HG02759 (cell line): ENCODE measurements at regions not wholly inside any gene's neighbourhood (a gene's known extent, or its start where the extent isn't known, plus 50 kb on each side); places are given as distances from the start of the nearest gene placed in this dataset.

Experiments
- ATAC-seq: cut with Tn5 transposase; IDR thresholded peaks from one replicate; pipeline ENCODE4 v1.9.1; 2021; ENCODE audit warnings: mild to moderate bottlenecking, moderate library complexity; ENCODE audit not compliant: unreplicated experiment

DNA sequence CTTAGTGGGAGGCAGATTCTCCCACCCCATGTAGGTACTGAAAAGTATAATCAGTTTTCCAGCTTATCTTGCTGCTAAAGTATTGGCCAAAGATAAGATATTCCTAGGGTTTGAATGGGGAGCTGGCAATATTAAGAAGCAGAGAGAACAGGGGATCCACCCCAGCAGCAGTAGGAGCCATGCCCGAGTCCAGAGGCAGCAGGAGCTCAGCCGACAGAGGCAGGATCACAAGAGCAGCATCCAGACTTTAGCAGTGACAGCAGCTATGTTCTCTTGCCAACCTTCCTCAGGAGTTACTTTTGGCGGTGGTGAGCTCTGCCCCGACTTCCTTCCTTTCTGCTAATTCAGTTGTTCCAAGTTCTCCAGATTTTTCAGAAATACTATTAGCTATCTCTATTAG, 224.5 kb downstream of the GADD45G start:
- no peak for ATAC-seq

DNA sequence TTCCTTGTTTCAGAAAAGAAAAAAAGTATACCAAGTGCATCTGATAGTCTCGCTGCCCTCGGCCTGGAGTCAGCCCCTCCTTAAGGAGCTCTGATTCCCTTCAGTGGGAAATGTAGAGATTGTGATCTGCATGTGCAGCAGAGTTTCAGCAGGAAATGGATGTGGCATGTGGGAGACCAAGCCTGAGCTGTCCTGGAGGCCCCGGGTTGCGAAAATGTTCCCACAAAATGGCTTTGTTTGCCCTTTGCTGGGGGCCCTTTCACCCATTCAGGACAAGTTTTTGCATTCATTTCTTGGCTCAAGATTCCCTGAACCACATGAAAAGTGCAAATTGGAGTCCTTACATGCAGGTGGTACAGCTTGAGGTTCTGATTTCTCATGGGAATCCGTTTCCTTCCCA, 230.9 kb downstream of the GADD45G start:
- ATAC-seq: no peak

DNA sequence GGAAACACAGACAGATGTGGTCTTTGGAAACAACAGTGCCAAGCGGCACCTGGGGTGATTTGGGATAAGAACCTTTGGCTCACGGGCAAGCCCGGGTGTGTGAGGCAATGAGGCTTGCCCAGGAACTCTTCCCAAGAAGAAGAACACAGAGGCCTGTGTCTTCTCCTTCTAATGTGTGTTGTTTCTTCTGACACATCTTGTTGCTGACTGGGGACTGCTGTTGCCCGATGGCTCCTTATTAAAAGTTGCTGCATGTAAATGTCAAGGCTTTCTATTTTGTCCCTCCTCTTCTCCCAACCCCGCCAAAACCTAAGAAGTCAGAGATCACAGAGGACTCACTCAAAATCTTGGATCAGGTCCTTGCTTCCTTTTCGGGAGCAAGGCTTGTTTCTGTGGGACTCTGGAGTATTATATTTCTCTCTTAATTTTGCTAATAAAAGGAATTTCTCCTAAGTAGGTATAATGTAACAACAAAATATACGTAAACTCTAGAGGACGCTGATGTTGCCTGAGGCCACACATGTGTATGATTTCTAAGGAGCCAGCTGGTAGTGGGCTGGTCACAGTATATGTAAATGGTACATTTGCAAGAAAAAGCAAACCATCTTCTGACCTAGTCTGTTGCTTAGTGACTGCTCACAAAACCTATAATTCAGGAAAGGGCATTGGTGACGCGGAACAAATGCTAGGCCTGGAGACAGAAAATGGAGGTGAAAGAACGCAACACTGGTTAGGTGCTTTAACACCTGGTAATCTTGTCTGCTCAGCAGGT, 232.5 kb downstream of the GADD45G start:
- ATAC-seq: no peak

DNA sequence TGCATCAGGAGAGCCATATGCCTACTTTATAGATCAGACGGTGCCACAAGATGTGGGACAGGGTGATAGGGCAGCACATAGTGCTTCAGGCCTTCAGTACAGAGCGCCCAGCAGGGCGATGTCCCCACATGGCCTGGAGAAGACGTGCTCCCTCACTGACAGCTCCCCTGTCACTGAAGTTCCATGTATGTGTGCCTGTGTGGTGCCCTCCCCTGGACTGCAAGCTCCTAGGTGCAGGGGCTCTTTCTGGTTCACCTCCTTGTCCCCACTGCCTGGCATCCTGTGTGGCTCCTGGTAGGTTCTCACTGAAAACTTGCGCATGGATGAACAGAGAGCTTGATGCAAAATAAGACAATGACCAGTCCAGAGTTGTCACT, 233.1 kb downstream of the GADD45G start:
- ATAC-seq: no peak

DNA sequence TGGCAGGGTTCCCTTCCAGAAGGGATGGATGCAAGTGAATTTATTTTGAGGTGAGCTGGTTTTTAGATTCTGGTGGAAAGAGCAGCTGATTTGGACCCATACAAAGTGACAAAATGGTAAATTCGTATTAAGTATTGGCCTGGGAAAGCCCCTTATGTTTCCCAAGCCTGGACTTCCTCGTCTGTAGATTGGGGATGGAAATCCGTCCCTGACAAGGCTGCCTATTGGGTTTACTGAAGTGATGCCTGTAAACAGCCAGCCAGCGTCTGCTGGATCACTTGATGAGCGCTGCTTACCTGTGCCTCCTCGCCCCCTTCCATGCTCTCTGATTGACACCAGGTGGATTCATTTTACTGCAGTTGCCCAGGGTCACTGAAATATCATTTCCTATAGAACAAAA, 233.8 kb downstream of the GADD45G start:
- ATAC-seq: no peak

DNA sequence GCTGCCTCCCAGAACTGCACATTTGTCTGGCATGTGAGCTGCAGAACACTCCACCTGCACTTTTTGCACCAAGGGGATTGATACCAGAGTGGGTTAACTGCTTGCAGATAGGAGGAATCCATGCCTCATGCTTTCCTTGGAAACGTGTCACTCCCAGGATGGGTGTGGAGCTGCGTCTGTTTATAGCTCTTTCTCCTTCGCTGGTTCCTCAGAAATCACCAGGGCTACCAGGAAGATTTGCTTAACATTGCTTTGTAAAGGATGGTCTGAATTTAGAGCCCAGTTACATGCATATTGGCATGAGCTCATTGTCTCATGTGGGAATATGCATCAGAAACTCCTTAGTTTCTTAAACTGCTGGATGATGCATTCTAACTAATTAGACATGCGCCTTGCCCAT, 234.6 kb downstream of the GADD45G start:
- ATAC-seq: no peak

DNA sequence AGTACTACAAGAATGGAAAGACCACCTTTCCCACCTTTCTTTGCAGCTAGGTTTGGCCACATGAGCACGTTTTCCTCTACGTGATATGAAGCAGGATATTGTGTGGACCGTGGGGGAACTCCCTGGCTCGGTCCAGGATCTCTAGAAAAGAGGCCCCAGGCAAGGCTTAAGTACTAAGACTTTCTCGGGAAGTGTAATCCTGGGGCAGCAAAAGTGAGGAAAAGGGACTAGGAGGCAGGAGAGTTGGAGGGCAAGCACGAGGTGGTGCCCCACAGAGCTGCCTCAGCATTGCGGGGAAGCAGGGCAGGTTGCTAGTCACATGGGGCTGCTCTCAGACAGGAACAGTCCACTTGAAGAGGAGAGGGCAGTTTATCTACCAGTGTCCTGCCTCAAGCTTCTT, 235.1 kb downstream of the GADD45G start:
- no peak for ATAC-seq

DNA sequence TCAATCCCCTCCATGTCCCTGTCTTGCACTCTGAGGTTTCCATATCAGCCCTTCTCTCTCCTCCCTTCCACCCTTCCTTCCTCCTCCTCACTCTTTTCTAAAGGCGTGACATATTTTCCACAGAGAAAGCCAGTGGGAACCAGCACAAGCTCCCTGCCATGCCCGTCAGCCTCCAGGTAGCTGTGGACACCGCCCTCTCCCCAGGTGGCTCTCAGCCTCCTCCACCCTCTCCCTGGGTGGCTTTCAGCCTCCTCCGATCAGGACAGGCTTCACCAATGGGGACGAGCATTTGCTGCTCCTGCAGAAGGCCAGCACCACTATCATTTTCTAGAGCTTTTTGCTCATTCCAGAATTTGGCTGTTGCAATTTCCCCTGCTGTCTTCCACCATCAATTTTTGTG, 236.6 kb downstream of the GADD45G start:
- no peak for ATAC-seq

DNA sequence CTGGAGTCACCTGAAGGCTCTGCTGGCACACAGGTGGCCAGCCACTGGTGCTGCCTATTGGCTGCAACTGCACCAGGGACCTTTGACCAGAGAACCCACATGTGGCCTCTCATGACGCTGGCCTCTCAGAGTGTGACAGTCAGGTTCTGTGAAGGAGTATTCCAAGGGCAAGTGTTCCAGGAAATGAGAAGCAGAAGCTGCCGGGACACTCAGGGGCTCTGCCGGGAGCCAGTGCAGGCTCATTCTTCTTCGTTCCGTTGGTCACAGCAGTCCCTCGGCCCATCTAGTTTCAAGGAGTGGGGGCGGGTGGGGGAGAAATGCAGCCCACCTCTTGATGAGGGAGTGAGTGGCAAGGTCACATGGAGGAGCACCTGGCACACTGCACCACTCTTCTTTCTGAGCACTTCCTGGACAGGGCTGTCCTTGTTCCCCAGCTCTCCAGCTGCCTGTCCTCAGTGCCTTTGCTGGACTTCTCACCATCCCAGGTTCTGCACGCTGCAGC, 237.5 kb downstream of the GADD45G start:
- ATAC-seq: no peak

DNA sequence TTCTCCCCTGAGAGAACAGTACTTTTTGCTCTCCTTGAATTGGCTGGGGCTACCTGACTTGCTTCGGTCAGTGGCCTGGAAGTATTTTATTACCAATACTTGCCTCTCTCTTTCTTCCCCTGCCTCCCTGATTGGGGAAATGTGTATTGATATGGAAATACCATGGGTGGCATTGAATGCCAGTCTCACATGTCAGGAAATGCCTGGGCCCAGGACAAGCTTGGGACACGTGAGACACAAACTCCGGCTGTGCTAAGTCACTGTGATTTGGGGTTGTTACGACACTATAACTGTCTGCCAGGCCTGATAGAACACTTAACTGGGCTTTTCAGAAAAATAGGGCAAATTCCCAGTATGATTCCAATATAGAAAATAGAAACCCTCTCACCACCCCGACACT, 238.3 kb downstream of the GADD45G start:
- ATAC-seq: no peak

DNA sequence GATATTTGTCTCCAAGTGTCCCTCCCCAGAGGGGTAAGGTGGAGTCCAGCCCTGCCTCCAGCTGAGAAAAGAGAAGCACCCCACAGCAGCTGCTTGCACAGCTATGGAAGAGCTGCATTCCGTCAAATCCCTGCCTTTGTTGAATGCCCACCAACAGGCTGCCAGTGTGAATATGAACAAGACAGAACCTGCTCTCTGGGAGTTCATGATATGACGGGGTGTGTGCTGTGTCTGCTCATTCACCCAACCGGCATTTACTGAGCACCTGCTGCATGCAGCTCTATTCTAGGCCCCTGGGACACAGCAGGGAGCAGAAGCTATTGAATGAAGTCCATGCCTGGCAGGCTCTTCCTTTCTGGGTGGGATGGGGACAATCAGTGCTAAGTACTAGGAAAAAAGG, 238.8 kb downstream of the GADD45G start:
- no peak for ATAC-seq

DNA sequence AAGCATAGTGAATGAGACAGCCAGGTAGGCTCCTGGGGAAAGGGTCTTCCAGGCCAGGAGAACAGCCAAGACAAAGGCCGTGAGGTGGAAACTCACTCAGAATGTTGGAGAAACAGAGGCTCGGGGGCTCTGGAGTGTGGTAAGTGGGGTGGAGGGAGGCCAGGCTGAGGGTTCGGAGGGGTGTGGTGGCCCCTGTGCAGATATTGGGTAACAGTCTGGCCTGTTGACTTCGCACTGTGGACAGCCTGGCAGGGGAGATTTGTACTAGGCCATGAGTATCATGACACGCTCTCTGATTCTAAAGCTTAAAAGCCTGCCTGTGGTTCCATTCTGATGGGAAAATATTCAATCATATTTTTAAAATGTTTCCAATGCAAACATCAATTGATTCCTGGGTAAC, 239.3 kb downstream of the GADD45G start:
- no peak for ATAC-seq

DNA sequence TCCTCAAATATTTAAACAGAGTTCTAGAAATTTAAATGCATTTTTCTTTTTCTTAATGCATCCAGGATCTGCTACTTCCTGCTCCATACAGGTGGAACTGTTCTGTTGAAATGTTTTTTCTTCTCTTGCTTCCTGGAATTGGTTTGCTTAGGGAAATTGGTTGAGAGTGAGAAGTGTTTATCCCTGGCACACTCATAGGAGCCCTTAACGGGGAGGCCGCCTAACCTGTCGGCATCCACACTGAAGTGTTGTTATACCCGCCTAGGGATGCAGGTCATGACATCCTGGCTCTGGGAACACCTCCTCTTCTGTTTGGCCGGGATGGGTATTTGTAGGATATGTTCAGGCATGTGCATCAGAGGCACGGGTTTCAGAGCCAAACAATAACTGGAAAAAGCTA, 239.7 kb downstream of the GADD45G start:
- ATAC-seq: no peak

DNA sequence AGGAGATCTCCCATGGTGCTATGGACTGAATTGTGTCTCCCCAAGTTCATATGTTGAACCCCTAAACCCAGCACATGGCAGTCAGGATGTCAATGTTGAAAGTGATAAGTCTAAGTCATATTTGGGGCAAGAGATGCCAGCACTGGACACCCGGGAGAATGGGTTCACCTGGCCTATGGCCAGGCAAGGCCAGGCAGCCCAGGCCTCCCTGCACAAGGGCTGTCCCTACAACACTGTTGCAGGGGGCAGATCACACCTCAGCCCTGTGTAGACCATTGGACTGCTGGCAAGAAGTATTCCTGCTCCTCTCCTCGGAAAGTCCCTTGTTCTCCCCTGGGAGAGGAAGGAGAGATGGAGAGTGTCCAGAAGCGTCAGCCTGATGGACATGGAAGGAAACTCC, 240.5 kb downstream of the GADD45G start:
- no peak for ATAC-seq

DNA sequence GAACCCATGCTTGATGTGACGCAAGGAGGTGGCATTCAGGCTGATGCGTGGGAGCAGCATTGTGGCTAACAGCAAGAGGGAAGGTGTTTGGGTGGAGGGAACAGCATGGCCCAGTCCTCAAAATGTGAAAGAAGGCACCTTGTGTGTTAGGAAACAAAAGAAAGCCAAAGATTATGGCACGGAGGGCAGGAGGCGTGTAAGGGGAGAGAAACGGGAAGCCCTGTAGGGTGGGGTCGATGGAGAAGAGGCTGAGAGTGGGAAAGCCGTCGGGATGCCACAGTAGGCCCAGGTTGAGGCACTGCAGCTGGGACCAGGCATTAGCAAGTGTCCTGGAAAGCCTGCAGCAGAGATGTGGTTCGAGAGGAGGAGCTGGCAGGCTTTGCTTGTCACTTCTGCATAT, 241.1 kb downstream of the GADD45G start:
- no peak for ATAC-seq

DNA sequence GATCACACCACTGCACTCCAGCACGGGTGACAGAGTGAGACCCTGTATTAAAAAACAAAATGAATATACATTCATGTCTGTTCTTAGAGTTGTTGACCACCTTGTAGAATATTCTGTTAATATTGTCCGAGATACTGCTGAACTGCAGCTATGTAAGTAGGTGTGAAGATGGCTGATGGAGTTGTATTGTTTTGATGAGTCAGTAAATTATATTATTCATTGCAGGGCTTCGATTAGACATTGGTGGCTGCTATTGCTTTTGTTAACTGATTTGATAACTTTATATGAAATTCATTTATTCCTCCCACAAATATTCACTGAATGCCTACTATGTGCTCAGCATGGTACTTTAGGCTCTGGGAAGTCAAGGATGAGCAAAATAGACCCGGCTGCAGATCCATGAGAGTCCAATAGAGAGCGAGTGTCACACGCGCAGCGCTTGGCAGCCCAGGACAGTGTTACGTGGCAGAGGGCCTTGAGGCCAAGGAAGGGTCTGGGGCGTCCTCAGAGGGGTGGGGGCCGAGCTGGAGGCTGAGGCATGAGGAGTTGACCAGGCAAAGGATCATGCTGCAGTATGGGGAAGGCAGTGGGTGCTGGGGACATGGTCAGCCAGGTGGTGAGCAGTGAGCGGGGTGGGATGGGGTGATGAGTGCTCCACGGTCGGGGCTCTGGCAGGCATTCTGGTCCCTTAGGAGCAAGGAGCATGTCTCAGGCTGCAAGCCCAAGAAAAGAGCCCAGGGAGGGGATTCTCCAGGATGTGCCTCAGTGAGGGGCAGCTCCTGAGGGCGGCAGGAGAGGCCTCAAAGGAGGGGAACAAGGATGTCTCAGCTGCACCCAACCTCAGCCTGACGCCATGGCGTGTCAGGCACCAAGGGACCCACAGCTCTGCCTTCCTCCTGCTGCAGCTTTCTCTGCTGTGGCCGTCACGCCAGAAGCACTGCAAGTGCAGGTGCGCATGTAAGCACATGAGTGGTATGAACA, 243.5 kb downstream of the GADD45G start:
- no peak for ATAC-seq

DNA sequence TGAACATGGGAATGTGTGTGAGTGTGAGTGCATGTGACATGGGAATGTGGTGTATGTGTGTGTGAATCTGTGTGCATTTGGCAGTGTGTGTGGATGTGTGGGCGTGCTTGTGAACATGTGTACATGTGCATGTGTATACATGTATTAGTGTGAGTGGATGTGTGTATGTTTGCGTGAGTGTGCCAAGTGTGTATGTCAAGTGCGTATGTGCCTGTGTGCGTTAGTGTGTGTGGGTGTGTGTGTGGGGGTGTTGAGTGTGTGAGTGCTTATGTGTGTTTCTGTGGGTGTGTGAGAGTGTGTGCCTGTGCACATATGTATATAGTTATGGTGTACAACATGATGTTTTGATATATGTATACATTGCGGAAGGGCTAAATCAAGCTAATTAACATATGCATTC, 244.3 kb downstream of the GADD45G start:
- no peak for ATAC-seq

DNA sequence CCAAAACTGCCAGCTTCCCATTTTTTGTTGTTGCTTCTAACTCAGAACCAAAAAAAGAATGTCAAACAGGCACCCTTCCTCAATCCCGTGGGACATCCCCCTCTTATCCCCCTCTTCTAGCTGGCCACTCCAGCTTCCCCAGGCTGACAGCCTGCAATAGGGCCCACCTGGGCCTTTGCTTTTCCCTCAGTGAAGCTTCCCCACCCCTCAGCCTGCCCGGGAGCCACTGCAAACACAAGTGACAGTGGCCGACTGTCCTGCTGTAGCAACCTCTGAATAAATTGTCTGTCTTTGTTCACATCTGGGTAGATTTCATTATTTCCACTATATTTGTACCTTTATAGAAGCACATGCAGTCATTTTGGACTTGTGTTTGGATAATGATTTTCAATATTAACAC, 245.3 kb downstream of the GADD45G start:
- no peak for ATAC-seq

DNA sequence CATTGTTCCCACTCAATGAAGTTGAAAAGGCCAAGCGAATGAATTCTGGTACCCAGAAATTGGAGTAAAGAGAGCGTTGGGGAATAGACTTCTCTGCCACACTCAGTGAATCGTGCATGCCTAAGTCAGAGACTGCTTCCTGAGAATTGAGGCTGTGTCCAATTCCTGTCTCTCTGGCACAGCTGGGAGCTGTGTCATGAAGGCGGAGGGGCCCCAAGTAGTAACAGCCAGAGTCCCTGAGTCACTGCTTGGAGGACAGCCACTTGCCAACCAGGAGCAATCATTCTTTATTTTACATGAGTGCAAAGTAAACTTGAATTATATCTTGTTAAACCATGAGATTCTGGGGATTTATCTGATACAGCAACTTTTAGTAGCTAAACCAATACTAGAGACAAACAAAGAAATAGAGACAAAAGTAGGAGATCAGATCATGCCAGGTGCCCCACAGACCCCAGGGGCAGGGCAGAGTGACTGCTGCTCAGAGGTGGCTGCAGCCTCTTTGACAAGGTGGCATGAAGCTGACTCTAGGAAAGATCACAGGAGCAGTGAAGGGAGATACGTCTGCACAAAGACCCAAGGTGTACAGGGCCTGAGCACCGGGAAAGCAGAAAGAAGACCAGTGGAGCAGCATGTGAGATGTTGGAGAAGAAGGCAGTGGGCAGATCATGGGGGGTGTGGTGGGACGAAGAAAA, 246.0 kb downstream of the GADD45G start:
- no peak for ATAC-seq

DNA sequence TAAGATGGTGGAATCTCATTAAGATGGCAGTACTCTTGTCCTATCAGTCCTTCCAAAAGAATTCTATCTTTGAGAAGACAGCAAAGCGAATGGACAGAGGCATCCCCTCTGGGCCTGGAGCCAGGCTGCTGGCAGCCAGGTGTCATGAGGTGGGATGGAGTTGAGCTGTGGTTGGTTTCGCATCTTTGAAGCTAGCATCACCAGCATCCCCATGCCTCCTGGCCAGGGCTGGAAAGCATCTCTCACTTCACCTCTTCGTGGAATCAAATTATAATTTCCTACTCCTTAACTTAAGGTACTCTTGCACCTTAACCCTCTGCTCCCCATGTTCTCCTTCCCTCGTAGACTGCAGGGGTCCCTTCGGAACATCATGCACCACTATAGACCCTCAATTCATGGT, 248.3 kb downstream of the GADD45G start:
- no peak for ATAC-seq

DNA sequence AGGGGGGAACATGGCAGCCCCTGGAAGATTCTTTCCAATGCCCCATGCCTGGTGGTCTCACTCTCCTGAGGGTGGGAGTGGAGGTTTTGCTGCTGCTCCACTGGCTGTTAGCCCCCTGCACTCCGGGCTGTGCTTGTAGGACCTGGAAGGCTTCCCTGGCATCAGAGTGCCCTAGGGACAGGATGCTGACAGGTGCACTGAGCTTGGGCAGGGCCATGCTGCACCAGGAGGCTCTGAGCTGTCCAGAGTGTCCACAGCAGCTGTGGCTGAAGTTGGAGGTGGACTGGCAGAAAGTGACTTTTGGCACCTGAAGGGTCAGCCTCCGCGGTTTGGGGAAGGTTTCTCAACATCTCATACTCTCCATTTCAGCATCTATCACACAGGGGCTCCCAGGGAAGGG, 249.1 kb downstream of the GADD45G start:
- ATAC-seq: no peak
